Cardiac septum (tissue), 1 donor: ENCODE measurements at regions not wholly inside any gene's neighbourhood (a gene's known extent, or its start where the extent isn't known, plus 50 kb on each side); places are given as distances from the start of the nearest gene placed in this dataset.
"Not testable (repeated sequence)": the region's sequence is repeated elsewhere in the genome, so short reads cannot be mapped to it uniquely, and the experiment has no call there.

Experiments used
- DNase-seq: peaks from one replicate; pipeline ENCODE4 v3.0.0-alpha.2; 2020; ENCODE audit warnings: low spot score
- intact Hi-C: fragments of 100-400 bp; cut with DNase I; formaldehyde crosslinking; loops from one replicate; pipeline ENCODE4 v1.14.0; 2022
- donor health status: DM: no; HTN: no; CAD: no.

DNA sequence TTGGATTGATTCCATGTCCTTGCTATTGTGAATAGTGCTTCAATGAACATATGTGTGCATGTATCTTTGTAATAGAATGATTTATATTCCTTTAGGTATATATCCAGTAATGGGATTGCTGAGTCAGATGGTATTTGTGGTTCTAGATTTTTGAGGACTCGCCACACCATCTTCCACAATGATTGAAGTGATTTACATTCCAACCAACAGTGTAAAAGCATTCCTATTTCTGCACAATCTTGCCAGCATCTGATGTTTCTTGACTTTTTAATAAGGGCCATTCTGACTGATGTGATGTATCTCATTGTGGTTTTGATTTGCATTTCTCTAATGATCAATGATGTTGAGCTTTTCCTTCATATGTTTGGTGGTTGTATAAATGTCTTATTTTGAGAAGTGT, 437.9 kb downstream of the IRX1 start:
- DNase-seq, intact Hi-C loops: not testable (repeated sequence)

DNA sequence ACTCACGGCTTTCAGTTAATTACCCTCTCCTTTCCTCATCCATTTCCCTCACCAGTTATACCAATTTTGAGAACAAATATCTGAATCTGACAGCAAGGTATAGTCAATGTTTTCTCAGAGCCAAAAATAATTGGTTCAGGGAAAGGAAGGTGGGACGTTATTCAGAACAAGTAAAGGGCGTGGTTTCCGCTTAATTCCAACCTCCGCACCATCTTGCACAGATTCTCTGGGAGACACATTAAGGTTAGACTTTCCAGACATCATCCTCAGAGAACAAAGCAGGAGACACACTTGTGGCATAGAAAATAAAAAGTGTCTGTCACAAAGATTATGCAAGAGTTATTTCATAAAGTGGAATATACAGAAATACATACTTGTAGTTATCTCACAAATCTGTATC, 441.2 kb downstream of the IRX1 start:
- intact Hi-C loops = no loop called here
- no peak for DNase-seq

DNA sequence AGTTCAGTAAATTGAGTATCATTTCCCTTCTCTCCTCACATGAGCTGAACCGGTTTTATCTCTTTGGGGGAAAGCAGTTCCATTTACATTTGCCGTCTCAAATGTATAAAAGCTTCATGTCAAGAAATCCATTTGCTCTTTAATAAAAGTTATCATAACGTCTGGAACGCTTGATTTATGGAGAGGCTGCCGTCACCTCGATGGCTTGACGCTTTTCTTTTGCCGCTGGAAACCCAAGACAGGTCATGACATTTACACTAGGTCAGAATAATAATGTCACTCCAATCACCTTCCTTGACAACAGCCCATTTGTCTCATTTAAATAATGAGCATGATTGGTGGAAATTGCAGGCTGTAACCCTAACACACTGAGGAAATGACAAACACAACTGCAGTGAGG, 443.4 kb downstream of the IRX1 start:
- intact Hi-C loops = no loop called here
- DNase-seq = no peak

DNA sequence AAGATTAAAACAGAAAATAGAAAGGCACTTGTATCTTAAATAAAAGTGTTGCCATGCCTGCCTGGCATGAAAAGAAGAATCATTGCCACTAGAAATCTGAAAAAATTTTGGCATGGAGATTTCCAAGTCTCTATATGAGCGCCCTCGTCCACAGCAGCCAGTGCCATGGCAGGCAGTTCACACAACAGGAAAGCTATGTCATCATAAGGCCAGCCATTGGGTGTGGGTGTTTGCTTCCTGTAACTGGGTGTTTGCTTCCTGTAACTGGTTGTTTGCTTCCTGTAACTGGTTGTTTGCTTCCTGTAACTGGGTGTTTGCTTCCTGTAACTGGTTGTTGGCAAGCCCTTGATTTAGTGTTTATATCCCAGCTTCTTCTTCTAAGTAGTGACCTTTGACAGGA, 446.7 kb downstream of the IRX1 start:
- intact Hi-C loops = no loop called here
- no peak for DNase-seq

DNA sequence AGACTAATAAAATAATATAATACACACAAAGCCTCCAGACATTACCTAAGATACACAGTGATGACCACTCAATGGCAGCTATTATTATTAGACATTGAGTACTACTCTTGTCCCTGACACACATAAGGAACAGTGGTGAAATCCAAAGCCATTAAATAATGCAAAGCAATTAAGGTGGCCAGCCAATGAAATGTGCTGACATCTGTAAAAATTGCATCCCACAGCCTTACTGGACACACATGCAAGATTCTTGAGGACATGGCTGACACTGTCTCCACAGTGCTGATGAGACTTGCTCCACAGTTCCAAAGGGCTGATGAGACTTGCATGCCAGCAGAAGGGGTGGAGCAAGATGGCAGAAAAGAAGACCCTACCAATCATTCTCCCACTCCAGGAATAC, 447.5 kb downstream of the IRX1 start:
- intact Hi-C loops = no loop called here

DNA sequence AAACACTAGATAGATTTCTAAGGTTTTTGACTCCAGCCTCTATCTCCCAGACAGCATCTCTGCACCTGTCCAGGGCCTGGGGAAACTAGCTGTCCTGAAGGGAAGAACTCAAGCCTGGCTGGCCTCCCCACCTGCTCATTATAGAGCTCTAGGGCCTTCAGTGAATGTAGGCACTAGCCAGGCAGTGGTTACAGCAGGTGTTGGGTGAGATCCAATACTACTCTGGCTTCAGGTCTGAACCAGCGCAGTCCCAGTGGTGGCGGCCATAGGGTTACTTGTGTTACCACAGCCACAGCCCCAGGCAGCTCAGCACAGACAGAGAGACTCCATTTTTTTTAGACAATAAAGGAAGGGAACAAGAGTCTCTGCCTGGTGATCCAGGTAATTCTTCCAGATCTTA, 449.2 kb downstream of the IRX1 start:
- intact Hi-C loops = no loop called here
- no peak for DNase-seq

More for the DNA sequence above, 447.5 kb downstream of the IRX1 start:
- DNase-seq = no peak

DNA sequence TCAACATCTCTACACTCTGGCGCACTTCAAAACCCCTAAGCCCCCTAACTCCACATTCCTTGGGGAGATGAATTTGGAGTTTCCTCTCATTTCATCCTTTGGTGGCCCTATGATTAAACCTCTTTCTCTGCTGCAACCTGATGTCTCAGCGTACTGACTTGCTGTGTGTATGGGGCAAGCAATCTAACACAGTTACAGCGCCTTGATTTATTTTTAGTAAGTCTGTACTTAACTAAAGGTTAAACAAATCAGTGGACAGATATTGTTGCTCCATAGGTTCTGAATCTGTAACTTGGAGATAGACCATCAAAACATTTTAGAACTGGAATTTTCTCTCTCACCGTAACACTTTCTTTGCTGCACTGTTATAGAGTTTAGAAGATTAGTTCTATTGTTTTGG, 452.8 kb downstream of the IRX1 start:
- intact Hi-C loops = no loop called here

DNA sequence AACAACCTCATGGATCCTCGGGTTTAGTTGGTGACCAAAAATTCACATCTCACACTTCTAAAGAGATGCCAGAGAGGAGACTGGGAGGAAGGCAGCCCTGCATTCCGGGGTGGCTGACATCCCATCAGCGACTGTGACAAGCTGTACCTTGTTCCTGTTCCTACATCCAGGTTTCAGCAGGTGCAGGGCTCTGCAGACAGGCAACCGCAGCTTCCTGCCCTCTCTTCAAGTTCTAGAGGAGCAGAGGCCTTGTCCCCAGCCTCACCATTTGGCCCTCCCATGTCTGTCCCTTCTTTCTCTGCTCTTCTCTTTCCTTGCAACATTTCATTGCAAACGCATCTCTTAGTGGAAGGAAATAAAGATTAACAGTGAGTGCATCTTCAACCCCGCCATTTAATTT, 454.6 kb downstream of the IRX1 start:
- intact Hi-C loops = no loop called here
- DNase-seq = no peak

More for the DNA sequence above, 452.8 kb downstream of the IRX1 start:
- DNase-seq = no peak

DNA sequence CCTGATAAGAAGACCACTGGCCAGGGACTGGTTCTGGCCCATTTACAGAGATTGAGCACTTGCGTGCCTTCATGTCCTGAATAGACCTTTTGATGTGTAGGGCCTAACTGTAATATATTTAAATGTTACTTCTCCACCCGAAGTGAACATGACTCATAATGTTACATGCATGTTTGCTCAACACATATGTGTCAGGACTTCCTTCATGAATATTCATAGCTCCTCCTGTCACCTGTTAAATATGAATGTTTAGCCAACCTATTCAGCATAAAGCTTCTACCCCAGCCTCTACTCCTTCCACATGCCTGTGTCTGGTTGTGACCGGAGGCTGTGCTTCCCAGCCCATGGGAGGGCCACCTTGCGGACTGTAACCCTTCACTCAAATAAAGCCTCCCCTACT, 457.5 kb downstream of the IRX1 start:
- intact Hi-C loops = no loop called here
- no peak for DNase-seq

DNA sequence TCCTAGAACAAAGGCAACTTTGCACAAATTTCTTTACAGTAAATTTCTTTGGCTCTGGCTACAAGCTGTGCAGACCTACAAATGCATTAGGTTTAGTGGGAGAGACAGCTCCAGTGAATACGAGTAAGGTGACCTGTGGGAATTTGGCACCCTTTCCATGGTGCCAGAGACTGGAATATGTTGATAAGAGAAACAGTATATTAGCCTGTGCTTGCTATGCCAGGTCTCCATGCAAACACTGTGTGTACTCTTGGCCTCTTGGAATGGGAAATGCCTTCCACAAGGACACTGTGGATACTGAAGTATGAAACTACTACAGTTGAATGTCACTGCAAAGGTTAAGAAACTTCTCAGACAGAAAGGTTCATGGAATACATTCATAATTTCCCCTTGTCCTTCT, 458.5 kb downstream of the IRX1 start:
- no peak for DNase-seq
- intact Hi-C loops = no loop called here

DNA sequence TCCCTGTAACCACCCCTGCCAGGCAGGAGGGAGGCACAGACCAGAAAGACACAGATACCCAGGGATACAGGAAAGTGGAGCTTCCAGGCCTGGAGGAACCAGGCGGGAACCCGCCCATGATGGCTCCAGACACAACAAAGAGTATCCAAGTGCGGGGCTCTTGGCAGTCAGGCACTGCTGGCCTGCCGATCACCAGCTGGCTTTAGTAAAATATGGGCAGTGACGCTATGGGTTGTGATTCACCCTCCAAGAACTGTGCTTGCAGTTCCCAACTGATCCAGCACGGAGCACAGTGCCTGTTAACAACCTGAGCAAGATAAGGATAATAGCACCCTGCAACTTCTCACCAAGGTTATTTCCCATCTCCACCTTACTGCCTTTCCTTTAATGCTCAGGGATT, 463.3 kb downstream of the IRX1 start:
- no peak for DNase-seq
- intact Hi-C loops = no loop called here

DNA sequence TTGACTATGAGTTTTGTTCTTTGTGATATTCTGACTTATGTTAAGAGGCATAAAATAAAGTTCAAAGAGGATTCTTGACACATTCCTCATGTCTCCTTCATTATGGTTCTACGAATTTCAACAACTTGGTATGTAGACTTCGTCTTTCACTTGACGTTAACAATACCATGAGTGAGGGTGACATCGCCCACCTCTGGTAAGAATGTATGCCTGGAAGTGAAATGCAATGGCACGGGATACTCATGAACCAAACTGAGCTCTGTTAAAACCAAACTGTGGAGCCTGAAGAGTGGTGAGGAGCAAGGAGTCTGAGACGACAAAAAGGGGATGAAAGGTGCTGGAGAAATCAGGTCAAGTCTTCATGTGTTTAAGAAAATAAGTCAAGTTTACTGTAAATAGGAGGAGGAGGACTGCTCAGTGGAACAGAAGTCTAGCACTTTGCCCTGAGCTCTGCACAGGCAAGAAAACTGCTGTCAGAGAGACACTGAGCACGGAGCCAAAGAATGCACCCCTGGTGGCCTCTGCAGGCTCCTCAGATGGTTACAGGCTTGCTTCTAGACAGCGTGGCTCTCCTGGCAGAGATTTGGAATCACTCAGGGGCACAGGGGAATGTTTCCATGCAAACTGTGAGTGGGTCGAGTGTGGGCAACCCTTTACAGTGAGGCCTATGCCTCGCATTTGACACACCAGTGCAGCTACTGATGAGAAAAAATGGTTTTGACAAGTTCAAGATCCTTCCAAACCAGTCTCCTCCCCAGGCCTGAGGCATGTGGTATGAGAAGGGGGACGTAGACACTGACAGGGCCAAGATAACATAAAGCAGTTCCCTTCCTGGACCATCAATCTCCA, 470.1 kb downstream of the IRX1 start:
- intact Hi-C loops = no loop called here
- no peak for DNase-seq

DNA sequence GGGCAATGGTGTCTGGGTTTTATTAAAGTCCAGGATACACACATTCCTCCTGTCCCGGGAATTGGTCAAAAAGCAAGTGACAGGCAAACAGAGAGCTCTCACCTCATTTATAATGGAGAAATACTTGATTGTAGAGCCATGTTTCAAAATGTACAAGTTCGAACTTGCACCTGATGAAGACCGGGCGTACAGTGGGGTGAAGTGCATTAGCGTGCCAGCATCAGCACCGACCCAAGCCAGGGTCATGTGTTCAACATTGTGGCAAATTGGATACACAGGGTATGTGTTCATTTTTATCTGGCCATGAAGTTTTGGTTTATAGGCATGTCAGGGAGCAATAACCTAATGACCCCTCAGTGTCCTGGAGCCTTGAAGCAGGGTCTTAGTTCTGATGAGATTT, 472.5 kb downstream of the IRX1 start:
- intact Hi-C loops = no loop called here
- no peak for DNase-seq

DNA sequence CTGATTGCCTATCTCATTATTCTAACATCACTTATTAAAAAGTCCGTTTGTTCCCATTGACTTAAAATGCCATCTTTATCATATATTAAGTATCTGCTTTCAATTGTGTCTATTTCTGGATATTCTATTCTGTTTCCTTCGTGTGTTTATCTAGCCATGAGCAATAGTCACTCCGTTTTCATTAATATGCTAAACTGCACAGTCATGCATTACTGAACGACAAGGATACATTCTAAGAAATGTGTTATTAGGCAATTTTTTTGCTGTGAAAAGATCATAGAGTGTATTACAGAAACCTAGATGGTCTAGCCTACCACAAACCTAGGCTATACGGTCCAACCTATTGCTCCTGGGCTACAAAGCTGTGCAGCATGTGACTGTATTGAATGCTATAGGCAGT, 482.9 kb downstream of the IRX1 start:
- no peak for DNase-seq
- intact Hi-C loops = no loop called here

DNA sequence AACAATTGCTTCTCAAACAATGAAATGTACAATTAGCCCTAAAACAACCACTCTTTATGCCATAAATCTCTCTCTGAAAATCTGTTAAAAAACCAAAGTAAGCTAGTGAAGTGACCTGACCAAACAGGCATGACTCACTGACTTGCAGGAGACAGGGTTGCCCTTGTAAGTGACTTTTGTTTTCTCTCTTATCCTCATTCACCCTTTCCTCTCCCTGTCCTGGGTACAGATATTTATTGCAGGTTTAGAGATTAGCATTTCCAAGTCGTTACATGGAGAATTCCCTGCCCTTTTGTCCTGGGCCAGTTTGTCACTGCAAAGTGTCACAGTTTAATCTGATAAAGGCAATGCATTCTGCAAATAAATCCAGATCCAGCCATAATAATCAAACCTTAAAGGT, 484.2 kb downstream of the IRX1 start:
- intact Hi-C loops = no loop called here
- DNase-seq = no peak

DNA sequence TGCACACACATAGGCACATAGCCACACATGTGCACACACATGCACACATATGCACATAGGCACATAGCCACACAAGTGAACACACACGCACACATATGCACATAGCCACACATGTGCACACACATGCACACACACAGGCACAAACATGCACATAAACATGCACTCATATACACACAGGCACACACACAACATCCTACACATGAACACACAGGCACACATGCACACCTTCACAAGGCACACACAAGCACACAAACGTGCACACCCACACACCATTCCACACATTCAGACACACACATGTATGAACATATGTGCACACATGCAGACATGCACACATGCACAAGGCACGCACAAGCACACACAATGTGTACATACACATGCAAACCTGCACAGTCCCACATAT, 484.7 kb downstream of the IRX1 start:
- DNase-seq = no peak
- intact Hi-C loops = no loop called here

DNA sequence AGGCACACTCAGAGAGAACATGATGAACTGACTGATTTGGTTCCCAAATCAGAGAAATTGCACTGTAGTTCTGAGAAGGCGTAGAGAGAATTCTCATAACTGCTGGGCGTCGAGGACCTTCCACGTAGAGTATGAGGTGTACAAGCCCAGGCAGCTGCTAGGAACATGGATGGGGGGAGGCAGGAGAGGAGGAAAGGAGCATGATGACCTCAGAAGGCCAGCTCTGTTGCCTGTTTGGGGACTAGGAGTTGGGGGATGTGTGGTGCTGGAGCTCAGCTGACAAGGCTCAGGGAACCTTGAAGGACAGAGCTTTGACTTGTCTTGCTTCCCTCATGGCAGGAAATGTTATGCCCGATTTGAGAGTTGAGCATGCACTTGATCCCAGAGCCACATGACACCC, 485.4 kb downstream of the IRX1 start:
- no peak for DNase-seq
- intact Hi-C loops = no loop called here

DNA sequence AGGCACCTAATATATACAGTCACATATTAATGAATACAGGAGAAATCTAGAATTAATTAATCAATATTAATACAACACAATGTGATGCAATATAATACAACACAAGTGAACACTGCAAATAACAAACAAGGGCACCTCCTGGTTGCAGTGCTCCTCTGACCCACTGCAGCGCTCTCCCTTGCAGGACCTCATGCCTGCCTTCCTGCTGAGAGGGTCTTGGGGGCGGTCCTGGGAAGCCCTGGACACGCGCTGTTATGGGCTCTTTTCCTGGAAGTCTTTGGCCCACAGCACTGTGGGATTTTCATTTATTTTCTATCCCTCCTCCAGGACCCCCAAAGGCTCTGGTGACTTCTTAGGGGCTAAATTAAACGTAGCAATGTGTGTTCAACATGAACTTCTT, 485.8 kb downstream of the IRX1 start:
- DNase-seq = no peak
- intact Hi-C loops = no loop called here

DNA sequence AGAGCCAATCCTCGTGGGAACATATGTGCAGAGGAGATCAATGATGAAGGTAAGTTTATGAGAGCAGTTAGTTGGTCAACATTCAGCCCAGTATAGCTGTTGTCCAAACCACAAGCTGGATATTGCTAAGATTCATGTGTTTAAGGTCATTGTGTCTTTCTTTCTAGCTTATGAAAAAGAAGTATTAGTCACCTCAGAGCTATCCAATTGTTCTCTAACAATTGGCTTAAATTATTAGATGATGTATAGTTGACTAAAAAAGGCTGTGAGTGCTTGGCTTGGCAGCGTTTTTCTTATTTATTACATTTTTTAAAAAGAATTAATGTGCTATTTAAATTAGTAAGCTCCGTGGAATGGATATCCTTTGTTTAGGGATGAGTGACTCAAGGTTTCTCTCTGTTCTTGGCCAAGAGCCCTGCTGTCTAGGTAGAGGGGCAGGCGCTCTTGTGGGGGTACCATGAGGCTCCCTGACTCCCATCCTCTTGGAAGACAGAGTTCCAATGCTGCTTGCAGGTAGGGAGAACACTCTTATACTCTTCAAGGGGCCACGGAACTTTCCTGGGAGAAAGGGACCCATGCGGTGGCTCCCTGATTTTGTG, 487.4 kb downstream of the IRX1 start:
- intact Hi-C loops = no loop called here
- DNase-seq = no peak

DNA sequence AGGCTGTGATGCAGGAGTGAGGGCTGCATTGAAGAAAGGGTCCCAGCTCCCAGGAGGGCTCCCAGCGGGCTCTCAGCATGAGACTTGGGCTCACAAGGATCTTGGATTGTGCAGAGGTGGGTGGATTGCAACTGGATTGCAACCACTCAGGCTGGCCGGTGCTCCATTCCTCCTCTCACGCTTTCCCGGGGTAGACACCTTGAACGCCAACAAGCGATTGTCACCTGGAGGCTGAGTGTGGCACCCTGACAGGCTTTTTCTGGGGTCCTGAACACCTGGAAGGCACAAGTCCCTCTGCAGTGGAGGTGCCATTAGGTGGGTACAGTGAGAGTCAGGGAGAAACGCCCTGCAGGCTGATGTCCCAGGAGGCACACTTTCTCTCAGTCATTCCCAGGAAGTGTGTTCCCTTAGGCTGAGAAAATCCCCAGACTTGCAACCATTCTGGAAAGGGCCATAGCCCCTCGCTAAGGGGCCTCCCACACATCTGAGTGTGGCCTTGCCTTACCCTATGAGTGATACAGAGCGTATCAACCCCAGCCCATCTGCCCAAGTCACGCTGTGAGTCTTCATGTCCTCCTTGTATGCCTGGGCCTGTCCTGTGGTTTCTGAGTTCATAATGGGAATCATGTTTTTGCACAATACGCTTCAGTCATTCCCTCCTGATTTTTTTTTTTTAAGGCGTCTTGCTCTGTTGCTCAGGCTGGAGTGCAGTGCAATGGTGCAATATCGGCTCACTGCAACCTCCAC, 488.1 kb downstream of the IRX1 start:
- intact Hi-C loops = no loop called here
- no peak for DNase-seq

DNA sequence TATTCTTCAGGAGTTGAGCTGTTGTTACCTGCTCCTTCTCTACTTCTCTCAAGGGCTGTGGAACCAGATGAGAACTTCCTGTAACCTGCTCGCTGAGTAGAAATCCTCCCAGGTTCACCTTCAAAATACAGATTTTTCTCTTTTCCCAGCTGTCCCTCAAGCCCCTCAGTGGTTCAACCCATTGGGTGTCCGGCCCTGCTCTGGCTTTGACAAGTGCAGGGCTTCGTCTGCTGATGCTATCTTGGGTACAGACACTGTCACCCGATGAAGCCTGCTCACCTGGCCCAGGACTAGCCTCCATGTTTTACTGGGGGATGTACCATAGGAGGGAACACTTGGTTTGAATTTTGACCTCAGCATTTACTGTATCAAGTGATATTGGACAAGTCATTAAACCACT, 490.4 kb downstream of the IRX1 start:
- DNase-seq = no peak
- intact Hi-C loops = no loop called here
